ENCODE measurements at regions not wholly inside any gene's neighbourhood (a gene's known extent, or its start where the extent isn't known, plus 50 kb on each side); places are given as distances from the start of the nearest gene placed in this dataset.
"Not testable (repeated sequence)": the region's sequence is repeated elsewhere in the genome, so short reads cannot be mapped to it uniquely, and the experiment has no call there.

DNA sequence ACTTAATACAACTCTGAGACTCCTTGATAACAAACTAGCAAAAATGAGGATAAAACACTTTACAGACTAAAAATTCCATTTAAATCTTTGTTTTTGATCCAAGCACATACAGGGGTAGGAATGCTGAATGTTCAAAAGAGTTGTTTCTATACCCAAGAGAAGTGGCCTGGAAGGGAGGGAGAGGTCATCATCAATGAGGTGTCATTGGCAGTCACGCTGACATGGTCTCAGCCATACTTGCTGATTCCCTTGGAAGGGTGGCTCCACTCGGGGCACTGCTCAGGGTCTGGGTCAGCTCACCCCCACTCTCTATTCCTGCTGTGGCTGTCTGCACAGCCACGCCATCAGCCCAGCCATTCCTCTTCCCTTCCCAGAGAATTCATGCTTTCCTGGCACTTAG, 105.2 kb upstream of the PELI1 start:
- Histone ChIP-seq H3K4me1 (ENCODE audit: control insufficient read depth in 3 of 3, insufficient read depth in 3 of 3, low read length in 3 of 3) (peaks cover 4 to 8% (median 4%) of the 10 kb centered on the region in 3 donors), H3K36me3 (ENCODE audit: control insufficient read depth in 3 of 3, insufficient read depth in 3 of 3, low read length in 3 of 3) (no peaks in the 10 kb centered on the region), H3K9ac (ENCODE audit: low read depth in 1 of 3, low read length in 3 of 3) (no peak overlapping the region), H3K27me3 (ENCODE audit: control insufficient read depth in 3 of 3, insufficient read depth in 3 of 3, low read length in 3 of 3) (no peaks in the 10 kb centered on the region), H3K27ac (ENCODE audit: low read depth, low read length) (no peak overlapping the region), H3K9me3 (ENCODE audit: control insufficient read depth in 3 of 3, low read length in 3 of 3) (no peaks in the 10 kb centered on the region), H3K4me3 (ENCODE audit: low read length in 3 of 3) (no peak overlapping the region)

DNA sequence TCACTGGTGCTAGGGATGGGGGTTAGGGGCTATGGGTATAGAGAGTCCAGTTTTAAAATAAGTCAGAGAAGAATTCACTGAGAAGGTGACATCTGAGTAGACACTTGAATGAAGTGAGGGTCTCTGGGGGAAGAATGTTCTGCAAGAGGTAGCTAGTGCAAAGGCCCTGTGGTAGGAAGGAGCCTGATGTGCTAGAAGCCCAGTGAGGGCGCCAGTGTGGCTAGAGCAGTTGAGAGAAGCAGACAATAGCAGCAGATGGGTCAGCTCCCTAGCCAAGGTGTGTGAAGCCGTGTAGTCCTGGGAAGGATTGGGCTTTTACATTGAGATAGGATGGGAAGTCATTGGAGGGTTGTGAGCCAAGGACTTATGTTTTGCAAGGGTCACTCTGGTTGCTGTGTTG, 105.8 kb upstream of the PELI1 start:
- Histone ChIP-seq H3K27me3 (ENCODE audit: control insufficient read depth in 3 of 3, insufficient read depth in 3 of 3, low read length in 3 of 3) (no peaks in the 10 kb centered on the region), H3K4me1 (ENCODE audit: control insufficient read depth in 3 of 3, insufficient read depth in 3 of 3, low read length in 3 of 3) (peaks cover 4 to 8% (median 4%) of the 10 kb centered on the region in 3 donors), H3K9ac (ENCODE audit: low read depth in 1 of 3, low read length in 3 of 3) (no peak overlapping the region), H3K4me3 (ENCODE audit: low read length in 3 of 3) (no peak overlapping the region), H3K36me3 (ENCODE audit: control insufficient read depth in 3 of 3, insufficient read depth in 3 of 3, low read length in 3 of 3) (no peaks in the 10 kb centered on the region), H3K27ac (ENCODE audit: low read depth, low read length) (no peak overlapping the region), H3K9me3 (ENCODE audit: control insufficient read depth in 3 of 3, low read length in 3 of 3) (no peaks in the 10 kb centered on the region)

DNA sequence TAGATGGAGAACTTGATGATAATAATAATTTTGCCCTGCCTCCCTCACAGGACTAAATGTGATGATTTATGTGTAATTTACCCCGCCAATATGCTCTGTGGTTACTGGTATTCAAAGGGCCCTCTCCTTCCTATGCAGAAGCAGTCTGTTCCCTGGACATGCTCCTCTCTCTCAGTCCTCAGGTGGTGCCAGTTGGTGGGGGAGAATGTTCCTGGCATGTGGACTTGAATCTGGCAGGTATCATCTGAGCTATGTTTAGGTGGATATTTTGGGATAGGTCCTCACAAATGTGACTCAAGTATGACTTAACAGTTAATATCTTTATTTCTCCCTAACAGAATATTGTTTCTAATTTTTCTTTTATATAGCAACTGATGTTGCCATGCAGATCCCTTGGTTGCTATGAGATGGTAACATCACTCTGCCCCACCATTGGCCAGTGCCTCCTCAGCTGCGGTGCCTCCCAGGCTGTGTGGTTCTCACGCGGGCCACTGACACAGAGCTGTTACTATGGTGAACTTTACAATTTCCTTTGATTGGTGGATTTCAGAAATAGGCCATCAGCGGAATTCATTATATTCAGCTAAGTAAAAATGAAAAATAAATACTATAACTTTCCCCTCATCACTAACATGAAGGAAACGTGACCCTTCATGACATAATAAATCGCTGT, 106.7 kb upstream of the PELI1 start:
- Histone ChIP-seq H3K9me3 (ENCODE audit: control insufficient read depth in 3 of 3, low read length in 3 of 3) (no peaks in the 10 kb centered on the region), H3K27me3 (ENCODE audit: control insufficient read depth in 3 of 3, insufficient read depth in 3 of 3, low read length in 3 of 3) (no peaks in the 10 kb centered on the region)

DNA sequence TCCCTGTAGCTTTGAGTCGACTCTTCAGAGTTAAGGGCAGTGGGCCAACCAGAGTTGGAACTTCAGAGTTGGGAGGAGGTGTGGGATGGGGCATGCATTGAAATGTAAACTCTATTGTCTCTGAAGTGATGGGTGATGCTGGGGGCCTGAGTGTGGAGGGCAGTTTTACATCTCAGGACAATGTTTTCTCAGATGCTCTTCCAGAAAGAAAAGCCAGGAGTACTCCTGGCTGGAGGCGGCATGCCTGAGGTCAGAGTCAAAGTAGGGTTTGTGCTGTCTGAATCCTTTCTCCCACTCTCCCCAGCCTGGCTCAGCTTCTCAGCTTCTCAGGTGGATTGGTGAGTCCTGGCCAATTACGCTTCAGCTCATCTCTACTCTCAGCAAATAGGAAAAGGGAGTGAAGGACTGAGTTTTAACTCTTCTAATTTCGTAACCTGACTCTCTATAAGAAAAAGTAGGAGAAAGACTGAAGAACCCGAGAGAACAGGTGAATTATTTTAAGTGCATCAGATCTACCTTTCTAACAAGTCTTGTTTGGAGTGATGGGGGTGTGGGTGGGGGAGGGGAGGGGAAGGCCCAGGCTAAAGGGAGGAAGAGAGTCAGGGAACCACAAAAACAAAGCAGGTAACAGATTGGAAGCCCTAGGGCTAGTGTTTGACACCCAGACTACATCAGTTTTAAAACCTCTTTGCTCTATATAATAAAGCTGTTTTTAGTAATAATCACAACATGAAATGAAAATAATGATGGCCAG, 107.5 kb upstream of the PELI1 start:
- Histone ChIP-seq H3K27me3 (ENCODE audit: control insufficient read depth in 3 of 3, insufficient read depth in 3 of 3, low read length in 3 of 3) (no peaks in the 10 kb centered on the region), H3K27ac (ENCODE audit: low read depth, low read length) (no peak overlapping the region), H3K36me3 (ENCODE audit: control insufficient read depth in 3 of 3, insufficient read depth in 3 of 3, low read length in 3 of 3) (no peaks in the 10 kb centered on the region), H3K4me3 (ENCODE audit: low read length in 3 of 3) (no peak overlapping the region), H3K4me1 (ENCODE audit: control insufficient read depth in 3 of 3, insufficient read depth in 3 of 3, low read length in 3 of 3) (peaks cover 4 to 8% (median 4%) of the 10 kb centered on the region in 3 donors), H3K9ac (ENCODE audit: low read depth in 1 of 3, low read length in 3 of 3) (no peak overlapping the region), H3K9me3 (ENCODE audit: control insufficient read depth in 3 of 3, low read length in 3 of 3) (no peaks in the 10 kb centered on the region)

More for the DNA sequence above, 106.7 kb upstream of the PELI1 start:
- Histone ChIP-seq H3K4me3 (ENCODE audit: low read length in 3 of 3) (no peak overlapping the region), H3K4me1 (ENCODE audit: control insufficient read depth in 3 of 3, insufficient read depth in 3 of 3, low read length in 3 of 3) (peaks cover 4 to 8% (median 4%) of the 10 kb centered on the region in 3 donors), H3K27ac (ENCODE audit: low read depth, low read length) (no peak overlapping the region), H3K36me3 (ENCODE audit: control insufficient read depth in 3 of 3, insufficient read depth in 3 of 3, low read length in 3 of 3) (no peaks in the 10 kb centered on the region), H3K9ac (ENCODE audit: low read depth in 1 of 3, low read length in 3 of 3) (no peak overlapping the region)

DNA sequence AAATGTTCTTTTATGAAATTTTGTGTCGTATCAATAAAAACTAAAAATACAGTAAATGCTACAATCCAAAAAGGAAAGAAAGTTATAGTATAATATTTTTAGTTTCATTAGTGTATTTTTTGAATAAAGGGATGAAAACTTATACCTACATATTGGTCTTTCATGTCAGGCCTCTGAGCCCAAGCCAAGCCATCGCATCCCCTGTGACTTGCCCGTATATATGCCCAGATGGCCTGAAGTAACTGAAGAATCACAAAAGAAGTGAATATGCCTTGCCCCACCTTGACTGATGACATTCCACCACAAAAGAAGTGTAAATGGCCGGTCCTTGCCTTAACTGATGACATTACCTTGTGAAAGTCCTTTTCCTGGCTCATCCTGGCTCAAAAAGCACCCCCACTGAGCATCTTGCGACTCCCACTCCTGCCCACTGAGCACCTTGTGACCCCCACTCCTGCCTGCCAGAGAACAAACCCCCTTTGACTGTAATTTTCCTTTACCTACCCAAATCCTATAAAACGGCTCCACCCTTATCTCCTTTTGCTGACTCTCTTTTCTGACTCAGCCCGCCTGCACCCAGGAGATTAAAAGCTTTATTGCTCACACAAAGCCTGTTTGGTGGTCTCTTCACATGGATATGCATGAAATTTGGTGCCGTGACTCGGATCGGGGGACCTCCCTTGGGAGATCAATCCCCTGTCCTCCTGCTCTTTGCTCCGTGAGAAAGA, 108.2 kb upstream of the PELI1 start:
- H3K9ac ChIP-seq (ENCODE audit: low read depth in 1 of 3, low read length in 3 of 3); H3K9me3 ChIP-seq (ENCODE audit: control insufficient read depth in 3 of 3, low read length in 3 of 3); H3K4me1 ChIP-seq (ENCODE audit: control insufficient read depth in 3 of 3, insufficient read depth in 3 of 3, low read length in 3 of 3); H3K27ac ChIP-seq (ENCODE audit: low read depth, low read length); H3K27me3 ChIP-seq (ENCODE audit: control insufficient read depth in 3 of 3, insufficient read depth in 3 of 3, low read length in 3 of 3); H3K36me3 ChIP-seq (ENCODE audit: control insufficient read depth in 3 of 3, insufficient read depth in 3 of 3, low read length in 3 of 3); H3K4me3 ChIP-seq (ENCODE audit: low read length in 3 of 3): not testable (repeated sequence)

DNA sequence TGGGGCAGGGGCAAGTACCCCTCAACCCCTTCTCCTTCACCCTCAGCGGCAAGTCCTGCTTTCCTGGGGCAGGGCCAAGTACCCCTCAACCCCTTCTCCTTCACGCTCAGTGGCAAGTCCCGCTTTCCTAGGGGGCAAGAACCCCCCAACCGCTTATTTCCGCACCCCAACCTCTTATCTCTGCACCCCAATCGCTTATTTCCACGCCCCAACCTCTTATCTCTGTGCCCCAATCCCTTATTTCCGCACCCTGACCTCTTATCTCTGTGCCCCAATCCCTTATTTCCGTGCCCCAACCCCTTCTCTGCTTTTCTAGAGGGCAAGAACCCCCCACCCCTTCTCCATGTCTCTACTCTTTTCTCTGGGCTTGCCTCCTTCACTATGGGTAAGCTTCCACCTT, 109.2 kb upstream of the PELI1 start:
- H3K27ac ChIP-seq (ENCODE audit: low read depth, low read length); H3K9me3 ChIP-seq (ENCODE audit: control insufficient read depth in 3 of 3, low read length in 3 of 3); H3K4me1 ChIP-seq (ENCODE audit: control insufficient read depth in 3 of 3, insufficient read depth in 3 of 3, low read length in 3 of 3); H3K36me3 ChIP-seq (ENCODE audit: control insufficient read depth in 3 of 3, insufficient read depth in 3 of 3, low read length in 3 of 3); H3K27me3 ChIP-seq (ENCODE audit: control insufficient read depth in 3 of 3, insufficient read depth in 3 of 3, low read length in 3 of 3); H3K9ac ChIP-seq (ENCODE audit: low read depth in 1 of 3, low read length in 3 of 3); H3K4me3 ChIP-seq (ENCODE audit: low read length in 3 of 3): not testable (repeated sequence)

DNA sequence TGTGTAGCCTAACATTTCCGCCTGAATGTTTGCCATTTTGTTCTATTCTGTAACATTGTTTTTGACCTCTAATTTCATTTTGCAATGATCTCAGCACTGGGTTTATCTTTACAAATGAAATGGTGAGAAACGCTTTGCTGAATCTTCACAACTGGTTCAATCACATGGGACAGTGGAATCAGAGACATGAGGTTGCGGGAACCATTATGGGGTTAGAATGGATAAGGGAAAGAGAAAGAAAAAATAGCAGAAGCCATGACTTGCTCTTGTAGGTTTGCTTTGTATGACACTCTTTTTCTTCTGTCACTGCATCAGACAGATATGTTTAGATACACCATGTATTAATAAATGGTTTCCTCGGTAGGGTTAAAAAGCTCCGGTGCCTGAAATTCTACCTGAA, 114.3 kb upstream of the PELI1 start:
- H3K9ac ChIP-seq (ENCODE audit: low read depth in 1 of 3, low read length in 3 of 3): no peak overlapping the region
- no peak overlapping the region for H3K27ac ChIP-seq (ENCODE audit: low read depth, low read length)
- H3K36me3 ChIP-seq (ENCODE audit: control insufficient read depth in 3 of 3, insufficient read depth in 3 of 3, low read length in 3 of 3): no peaks in the 10 kb centered on the region
- H3K27me3 ChIP-seq (ENCODE audit: control insufficient read depth in 3 of 3, insufficient read depth in 3 of 3, low read length in 3 of 3): no peaks in the 10 kb centered on the region
- peaks cover 3 to 6% (median 5%) of the 10 kb centered on the region in 3 donors for H3K4me1 ChIP-seq (ENCODE audit: control insufficient read depth in 3 of 3, insufficient read depth in 3 of 3, low read length in 3 of 3)
- H3K4me3 ChIP-seq (ENCODE audit: low read length in 3 of 3): no peak overlapping the region
- H3K9me3 ChIP-seq (ENCODE audit: control insufficient read depth in 3 of 3, low read length in 3 of 3): no peaks in the 10 kb centered on the region

DNA sequence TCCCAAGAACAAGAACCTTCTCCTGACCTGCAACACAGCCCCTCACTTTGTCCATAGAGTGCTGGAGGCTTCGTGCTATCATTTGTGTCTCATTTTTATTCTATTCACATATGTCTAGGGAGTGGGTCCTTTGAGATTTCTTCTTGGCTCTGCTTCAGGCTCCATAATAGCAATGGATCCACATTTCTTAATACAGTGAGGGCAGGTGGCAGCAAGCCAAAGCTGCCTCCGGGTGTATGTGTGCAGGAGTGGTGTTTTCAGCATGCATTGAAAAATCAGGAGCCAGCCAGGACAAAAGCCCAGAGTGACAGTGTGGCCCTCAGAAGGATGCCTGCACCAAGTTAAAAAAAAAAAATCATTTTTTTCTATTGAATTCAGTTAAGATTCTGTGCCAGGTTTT, 115.1 kb upstream of the PELI1 start:
- Histone ChIP-seq H3K9me3 (ENCODE audit: control insufficient read depth in 3 of 3, low read length in 3 of 3) (no peaks in the 10 kb centered on the region), H3K27me3 (ENCODE audit: control insufficient read depth in 3 of 3, insufficient read depth in 3 of 3, low read length in 3 of 3) (no peaks in the 10 kb centered on the region), H3K4me1 (ENCODE audit: control insufficient read depth in 3 of 3, insufficient read depth in 3 of 3, low read length in 3 of 3) (peaks cover 3 to 6% (median 5%) of the 10 kb centered on the region in 3 donors), H3K27ac (ENCODE audit: low read depth, low read length) (no peak overlapping the region), H3K9ac (ENCODE audit: low read depth in 1 of 3, low read length in 3 of 3) (no peak overlapping the region), H3K36me3 (ENCODE audit: control insufficient read depth in 3 of 3, insufficient read depth in 3 of 3, low read length in 3 of 3) (no peaks in the 10 kb centered on the region), H3K4me3 (ENCODE audit: low read length in 3 of 3) (no peak overlapping the region)

DNA sequence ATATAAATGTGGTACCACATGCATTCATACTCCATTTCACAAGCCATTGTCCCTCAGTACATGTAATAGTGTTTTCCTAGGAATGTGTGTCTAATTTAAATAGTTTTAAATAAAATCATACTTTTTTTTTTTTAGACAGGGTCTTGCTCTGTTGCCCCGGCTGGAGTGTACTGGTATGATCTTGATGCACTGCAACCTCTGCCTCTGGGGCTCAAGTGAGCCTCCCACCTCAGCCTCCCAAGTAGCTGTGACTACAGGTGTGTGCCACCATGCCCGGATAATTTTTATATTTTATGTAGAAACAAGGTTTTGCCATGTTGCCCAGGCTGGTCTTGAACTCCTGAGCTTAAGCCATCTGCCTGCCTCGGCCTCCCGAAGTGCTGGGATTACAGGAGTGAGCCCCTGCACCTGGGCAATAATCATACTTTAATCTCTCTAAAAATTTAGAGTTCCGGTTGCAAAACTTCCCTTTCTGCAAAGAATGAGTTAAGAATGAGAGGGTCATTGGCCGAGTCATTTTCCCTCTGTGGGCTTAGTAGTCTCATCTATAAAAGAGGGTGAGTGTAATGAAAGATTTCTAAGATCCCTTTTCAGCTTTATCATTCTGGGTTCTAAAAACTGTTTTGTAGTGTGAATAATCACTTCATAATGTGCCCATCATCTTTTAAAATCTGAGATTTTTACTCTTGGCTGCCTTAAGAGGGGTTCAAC, 116.0 kb upstream of the PELI1 start:
- no peak overlapping the region for H3K4me3 ChIP-seq (ENCODE audit: low read length in 3 of 3)
- peak overlapping the region; percentile 68 for H3K27ac ChIP-seq (ENCODE audit: low read depth, low read length)

More for the DNA sequence above, 116.0 kb upstream of the PELI1 start:
- Histone ChIP-seq H3K9ac (ENCODE audit: low read depth in 1 of 3, low read length in 3 of 3) (no peak overlapping the region), H3K9me3 (ENCODE audit: control insufficient read depth in 3 of 3, low read length in 3 of 3) (no peaks in the 10 kb centered on the region), H3K4me1 (ENCODE audit: control insufficient read depth in 3 of 3, insufficient read depth in 3 of 3, low read length in 3 of 3) (peaks cover 3 to 6% (median 5%) of the 10 kb centered on the region in 3 donors), H3K27me3 (ENCODE audit: control insufficient read depth in 3 of 3, insufficient read depth in 3 of 3, low read length in 3 of 3) (no peaks in the 10 kb centered on the region), H3K36me3 (ENCODE audit: control insufficient read depth in 3 of 3, insufficient read depth in 3 of 3, low read length in 3 of 3) (no peaks in the 10 kb centered on the region)
